Renal cortical epithelial cell (primary cell): ENCODE measurements at regions not wholly inside any gene's neighbourhood (a gene's known extent, or its start where the extent isn't known, plus 50 kb on each side); places are given as distances from the start of the nearest gene placed in this dataset.

Source experiments
- DNase-seq: peaks from one replicate; pipeline ENCODE4 v3.0.0-alpha.2; 2011; ENCODE audit warnings: low read depth

DNA sequence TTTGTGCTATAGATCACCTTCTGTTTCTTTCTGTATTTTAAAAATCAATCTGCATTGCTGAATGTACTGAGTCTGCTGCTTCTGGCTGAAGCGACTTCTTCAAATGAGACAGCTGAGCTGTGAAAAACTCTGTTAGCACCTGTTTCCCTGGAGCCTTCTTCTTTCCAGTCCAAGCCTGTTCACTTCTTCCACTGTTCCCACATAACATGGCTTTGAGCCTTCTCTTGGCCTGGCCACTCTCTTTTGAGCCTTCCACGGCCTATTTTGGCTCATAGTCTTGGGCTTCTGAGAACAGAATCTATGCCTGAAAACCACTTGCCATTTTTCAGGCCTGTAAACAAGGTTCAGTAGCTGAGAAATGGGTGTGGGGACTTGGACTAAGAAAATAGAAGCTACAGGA, 132.9 kb upstream of the IGFBP7 start:
- DNase-seq = no peak

- no peak for DNase-seq
Observed at GRCh38 chr4:57234252-57234775, 124.1 kb upstream of the IGFBP7 start.

DNA sequence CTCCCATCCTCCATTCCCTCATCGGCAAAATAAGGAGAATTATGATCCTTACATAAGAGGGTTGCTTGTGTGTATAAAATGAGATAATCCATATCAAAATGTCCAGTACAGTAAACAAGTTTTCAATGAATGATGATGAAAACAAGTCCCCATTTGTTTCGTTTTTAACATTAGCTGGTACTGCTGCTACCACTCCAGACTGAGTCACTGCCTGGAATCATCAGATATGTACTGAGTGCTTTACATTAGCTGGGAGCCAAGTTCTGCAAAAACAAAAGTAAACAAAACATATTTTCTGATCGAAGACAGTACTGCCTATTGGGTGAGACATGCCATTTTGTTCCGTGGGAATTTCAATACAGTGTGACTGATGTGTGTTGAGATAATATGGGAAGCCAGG, 123.2 kb upstream of the IGFBP7 start:
- DNase-seq = peak; percentile 61

DNA sequence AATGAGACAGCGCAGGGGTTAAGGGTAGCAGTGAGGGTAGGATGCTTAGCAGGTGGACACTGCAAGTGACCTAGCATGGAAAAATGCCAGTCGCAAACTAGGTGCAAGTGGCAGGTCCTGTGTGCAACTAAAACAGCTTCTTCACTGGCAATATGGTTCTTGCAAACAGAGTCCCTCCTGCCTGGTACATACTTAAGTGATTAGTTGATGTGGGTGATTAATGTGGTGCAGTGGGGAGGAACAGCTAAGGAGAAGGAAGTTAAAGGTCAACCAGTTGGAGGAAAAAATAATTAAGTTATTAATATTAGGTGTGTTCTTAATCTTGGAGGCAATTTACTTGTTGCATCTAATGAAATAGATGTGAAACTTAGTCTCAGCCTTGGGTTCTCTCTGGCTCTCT, 121.6 kb upstream of the IGFBP7 start:
- peak; percentile 86 for DNase-seq

DNA sequence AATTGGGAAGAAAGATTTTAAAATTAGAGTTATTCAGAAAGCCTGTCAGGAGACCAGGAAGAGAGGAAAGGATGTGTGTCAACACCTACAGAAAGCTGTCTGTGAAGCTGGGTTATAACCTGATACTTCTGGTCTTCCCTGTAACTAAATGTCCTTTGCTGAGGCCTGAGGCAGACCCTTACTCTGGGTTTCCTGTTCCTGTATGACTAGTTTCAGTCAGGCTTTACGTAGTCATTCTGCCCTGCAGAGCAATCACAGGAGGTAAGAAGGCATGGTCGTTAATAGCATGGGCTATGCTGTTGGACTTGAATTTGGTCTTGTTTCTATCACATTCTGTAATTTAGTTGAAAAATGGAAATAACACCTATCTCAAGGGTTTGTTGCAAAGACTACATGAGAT, 110.5 kb upstream of the IGFBP7 start:
- peak; percentile 16 for DNase-seq

DNA sequence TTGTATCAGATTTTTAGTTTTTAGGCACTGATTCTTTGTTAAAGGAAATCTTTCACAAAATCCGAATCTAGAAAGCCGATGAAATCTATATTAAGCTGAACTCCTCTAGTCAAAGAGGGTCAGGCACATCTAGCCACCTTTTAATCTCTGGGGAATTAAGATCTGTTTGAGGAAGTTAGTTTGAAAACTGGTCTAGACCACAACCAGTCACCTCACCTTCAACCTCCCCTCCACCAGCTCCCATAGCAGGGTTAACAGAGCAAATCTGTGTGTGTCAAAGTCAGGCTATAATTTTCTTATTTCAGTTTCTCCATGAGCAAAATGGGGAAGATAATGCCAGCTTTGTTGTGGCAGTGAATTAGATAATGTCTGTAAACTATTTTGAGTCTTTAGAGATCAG, 110.0 kb upstream of the IGFBP7 start:
- DNase-seq = no peak

DNA sequence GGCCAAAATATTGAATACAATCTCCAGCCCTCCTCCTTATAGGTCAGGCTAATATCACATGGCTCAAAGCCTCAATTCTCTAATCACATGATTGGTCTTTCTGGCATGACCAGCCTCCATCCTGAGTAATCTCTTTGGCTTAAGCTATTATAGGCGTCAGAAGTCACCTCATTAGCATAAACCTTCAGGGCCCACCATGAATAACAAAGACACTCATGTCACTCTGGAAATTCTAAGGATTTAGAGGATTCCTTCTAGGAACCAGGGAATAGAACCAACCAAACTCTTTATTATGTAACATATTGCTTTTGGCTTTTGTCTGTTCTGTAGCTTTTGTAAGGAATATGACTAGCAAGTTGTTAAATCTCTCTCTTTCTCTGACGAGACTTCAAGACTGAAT, 109.2 kb upstream of the IGFBP7 start:
- DNase-seq = no peak

GRCh38 chr4:57214654-57215411, 104.6 kb upstream of the IGFBP7 start:
- DNase-seq = no peak

- DNase-seq = no peak
Observed at GRCh38 chr4:57211131-57211530, 100.9 kb upstream of the IGFBP7 start.

DNA sequence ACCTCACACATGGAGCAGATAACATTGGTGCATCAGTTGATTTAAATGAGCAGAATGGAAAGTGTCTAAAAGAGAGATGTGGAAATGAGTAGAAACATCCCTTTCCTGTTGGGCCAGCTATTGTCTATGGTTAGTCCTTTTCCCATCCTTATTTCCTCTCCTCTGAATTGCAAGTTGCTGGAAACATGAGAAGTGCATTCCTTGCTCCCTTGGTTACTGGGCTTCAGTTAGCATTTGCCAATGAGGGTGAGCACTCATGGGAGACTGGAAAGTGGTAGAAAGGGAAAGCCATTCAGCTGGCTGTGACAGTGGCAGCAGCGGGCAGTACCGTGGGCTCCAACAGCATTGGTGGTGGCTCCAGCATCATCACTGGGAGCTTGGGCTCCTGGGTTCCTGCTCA, 96.0 kb upstream of the IGFBP7 start:
- DNase-seq = no peak

DNA sequence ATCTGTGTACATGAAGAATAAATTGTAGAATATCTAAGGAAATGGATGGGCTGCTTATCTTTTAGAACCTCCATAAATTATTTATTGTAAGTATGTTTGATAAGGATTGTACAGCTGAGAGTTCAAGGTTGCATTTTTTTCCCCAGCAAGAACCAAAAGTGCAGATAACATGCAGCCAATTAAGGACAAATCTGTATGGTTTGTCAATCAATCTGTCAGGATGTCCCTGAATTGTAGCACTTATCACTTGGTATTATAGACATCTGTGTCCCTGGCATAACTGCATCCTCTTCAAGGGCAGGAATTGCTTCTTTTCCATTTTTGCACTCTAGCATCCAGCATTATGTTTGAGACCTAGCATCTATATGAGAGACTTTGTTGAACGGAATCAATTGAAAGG, 95.4 kb upstream of the IGFBP7 start:
- DNase-seq = no peak

GRCh38 chr4:57200799-57201327, 90.7 kb upstream of the IGFBP7 start:
- DNase-seq = peak; percentile 33

DNA sequence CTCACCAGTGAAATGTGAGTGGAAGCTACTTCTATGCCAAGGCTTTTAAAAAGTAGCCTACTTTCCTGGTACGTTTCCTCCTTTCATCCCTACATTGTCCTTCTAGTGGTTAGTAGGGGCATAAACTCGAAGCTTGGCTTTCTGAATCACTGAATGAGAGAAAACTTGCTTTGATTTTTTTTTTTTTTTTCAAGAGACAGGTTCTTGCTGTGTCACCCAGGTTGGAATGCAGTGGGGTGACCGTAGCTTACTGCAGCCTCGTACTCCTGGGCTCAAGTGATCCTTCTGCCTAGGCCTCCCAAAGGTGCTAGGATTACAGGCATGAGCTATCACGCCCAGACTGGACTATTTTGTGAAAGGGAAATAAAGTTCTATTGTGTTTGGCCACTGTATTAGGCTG, 89.1 kb upstream of the IGFBP7 start:
- no peak for DNase-seq

GRCh38 chr4:57195622-57196021, 85.4 kb upstream of the IGFBP7 start:
- no peak for DNase-seq

- peak; percentile 21 for DNase-seq
Observed at GRCh38 chr4:57194068-57194611, 84.0 kb upstream of the IGFBP7 start.

DNA sequence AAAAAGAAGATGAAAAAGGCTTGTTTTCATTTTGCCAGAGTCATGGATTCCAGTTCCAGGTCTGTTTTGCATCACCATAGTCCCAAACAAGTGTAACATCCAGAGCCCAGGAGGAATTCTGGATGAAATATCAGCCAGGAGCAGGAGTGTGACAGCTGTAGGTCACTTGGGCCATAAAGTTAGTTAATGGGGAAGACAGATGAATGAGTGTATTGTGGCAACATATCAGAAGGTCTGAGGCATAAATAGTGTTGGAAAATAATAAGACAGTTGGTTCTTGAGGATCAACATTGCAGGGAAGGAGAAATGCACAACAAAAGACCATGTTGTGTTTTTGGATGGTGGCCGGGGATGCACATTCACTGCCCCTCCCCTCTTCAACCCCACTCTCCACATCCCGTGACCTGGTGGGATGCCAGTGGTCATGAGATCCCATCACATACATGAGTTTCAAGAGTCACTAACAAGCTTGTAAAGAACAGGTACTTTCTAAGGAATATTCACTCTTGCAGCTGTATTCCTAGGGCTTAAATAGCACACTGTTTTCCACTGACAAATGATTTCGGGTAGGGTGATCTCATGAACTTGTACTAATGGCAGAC, 83.1 kb upstream of the IGFBP7 start:
- no peak for DNase-seq

GRCh38 chr4:57191523-57192034, 81.4 kb upstream of the IGFBP7 start:
- DNase-seq = peak; percentile 59

- DNase-seq = peak; percentile 43
Observed at GRCh38 chr4:57190601-57191481, 80.7 kb upstream of the IGFBP7 start.

GRCh38 chr4:57187246-57187645, 77.1 kb upstream of the IGFBP7 start:
- no peak for DNase-seq

DNA sequence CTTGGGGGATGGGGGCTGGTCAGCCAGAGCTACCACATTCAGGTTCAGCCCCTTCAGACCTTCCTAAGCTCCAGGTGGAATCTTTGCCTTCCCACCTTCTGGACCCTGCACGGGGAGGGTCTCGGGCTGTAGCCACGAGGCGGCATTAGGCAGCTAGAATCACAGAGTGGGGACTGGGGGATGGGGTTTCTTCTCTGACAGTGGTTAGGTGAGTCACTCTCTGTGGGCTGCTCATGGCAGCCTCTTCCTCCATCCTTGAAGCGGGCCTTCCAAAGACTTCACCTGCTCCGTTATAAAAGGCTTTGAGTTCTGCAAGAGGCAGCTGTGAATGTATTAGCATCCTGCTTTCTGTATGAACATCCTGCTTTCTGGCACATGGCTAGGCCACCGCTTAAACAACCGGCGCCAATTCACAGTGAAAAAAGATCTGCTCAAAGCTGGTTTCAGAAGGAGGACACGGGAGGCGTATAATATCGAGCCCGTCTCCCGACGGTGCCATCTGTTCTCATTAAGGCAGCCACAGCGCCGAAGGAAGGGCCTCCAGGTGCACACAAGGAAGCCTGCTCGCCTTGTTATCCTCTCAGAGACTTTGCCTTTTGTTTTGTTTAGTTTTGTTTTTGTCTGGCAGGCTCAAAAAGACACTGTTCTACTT, 74.3 kb upstream of the IGFBP7 start:
- DNase-seq = no peak
